ENCODE measurements at regions not wholly inside any gene's neighbourhood (a gene's known extent, or its start where the extent isn't known, plus 50 kb on each side); places are given as distances from the start of the nearest gene placed in this dataset.
"Not testable (repeated sequence)": the region's sequence is repeated elsewhere in the genome, so short reads cannot be mapped to it uniquely, and the experiment has no call there.

DNA sequence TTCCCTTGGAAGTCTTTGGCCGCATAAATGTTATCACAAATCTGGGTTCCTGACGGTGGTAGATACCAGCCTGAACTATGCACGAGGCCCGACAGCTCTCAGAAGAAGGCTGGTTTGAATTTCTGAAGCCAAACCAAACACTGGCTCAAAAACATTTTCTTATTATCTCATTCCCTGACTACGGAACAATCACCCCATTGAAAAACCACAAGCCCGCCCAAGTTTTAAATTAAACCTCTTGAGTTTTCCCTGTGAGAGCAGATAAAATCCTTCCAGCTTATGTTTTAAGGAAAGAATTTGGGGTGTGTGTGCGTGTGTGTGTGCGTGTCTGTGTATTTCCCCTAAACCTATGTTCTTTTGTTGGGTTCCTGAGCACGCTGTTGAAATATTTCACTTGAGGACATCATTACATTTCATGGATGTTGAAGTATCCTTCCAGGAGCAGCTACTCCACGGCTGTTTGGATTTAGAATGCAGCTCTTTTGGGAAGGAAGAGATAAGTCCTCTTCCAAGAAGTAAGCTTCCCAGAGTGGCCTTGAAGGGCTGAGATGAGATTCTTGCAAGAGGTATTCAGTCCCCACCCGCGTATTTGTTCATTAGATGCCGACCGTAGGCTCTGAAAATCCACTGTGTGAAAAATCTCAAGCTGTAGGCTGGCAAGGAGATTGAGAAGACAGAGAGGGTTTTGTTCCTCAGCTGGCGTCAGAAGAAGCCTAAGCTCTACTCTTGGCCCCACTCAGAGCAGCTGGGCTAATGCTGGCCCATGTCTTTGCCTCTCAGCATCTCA lies 131.0 kb upstream of the NCOR2 start (continued):
- TF ChIP-seq GRHL2 (CRISPR knock-in tag; IDR thresholded peaks at IDR 0.05; ENCODE audit: insufficient replicate concordance, severe bottlenecking) (no peak), ZNF219 (CRISPR knock-in tag; IDR thresholded peaks at IDR 0.05; ENCODE audit: borderline replicate concordance) (no peak), NFYB (CRISPR knock-in tag; conservative IDR thresholded peaks at IDR 0.05; ENCODE audit: low read depth) (no peak)
- TF ChIP-seq, protein P1, sequence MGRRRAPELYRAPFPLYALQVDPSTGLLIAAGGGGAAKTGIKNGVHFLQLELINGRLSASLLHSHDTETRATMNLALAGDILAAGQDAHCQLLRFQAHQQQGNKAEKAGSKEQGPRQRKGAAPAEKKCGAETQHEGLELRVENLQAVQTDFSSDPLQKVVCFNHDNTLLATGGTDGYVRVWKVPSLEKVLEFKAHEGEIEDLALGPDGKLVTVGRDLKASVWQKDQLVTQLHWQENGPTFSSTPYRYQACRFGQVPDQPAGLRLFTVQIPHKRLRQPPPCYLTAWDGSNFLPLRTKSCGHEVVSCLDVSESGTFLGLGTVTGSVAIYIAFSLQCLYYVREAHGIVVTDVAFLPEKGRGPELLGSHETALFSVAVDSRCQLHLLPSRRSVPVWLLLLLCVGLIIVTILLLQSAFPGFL (CRISPR knock-in tag; IDR thresholded peaks at IDR 0.05; ENCODE audit: borderline replicate concordance): no peak

DNA sequence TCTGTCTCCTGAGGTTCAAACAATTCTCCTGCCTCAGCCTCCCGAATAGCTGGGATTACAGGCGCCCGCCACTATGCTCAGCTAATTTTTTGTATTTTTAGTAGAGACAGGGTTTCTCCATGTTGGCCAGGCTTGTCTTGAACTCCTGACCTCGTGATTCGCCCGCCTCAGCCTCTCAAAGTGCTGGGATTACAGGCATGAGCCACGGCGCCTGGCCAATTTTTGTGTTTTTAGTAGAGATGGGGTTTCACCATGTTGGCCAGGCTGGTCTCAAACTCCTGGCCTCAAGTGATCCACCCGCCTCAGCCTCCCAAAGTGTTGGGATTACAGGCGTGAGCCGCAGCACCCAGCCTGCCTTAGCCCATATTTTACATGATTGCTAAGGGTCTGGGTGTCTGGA lies 130.3 kb upstream of the NCOR2 start:
- H3K4me3 Mint-ChIP-seq; CTCF ChIA-PET; H3K9me3 Mint-ChIP-seq; H3K27ac Mint-ChIP-seq; ATAC-seq; H3K4me1 Mint-ChIP-seq; H3K36me3 Mint-ChIP-seq; DNase-seq (ENCODE audit: low spot score); POLR2A ChIA-PET; H3K27me3 Mint-ChIP-seq (ENCODE audit: low read depth): not testable (repeated sequence)

DNA sequence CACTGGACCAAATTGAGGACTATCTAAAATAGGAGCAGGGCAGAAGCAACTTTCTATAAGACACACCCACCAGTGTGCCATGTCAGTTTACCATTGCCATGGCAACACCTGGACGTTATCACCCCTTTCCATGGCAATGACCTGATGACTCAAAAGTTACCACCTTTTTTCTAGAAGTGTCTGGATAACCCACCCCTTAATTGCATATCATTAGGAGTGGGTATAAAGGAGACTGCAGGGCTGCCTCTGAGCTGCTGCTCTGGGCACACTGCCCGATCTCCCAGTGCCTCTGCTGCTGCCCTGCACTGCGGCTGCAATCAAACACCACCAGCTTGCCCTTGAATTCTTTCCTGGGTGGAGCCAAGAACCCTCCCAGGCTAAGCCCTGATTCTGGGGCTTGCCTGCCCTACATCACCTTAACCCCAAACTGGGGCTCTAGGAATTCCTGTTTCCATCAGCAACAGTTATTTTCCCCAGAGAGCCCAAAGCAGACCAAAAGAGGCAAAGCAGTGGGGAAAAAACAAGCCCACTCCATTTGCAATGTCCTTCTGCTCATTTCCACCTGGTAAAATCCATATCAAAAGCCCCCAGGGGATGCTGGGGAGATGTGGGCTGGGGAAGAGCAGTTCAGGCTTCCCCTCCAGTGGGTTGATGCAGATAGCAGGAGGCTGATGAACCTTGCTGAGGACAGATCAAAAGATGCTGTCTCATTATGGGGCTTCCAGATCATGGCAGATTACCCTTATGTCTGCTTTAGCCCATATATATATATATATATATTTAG lies 129.5 kb upstream of the NCOR2 start:
- ATAC-seq (no peak), DNase-seq (ENCODE audit: low spot score) (no peak)
- Mint-ChIP-seq H3K4me3 (no peak overlapping the region), H3K27ac (no peak overlapping the region), H3K27me3 (ENCODE audit: low read depth) (no peaks in the 10 kb centered on the region; the same call in 1 of the 2 replicates), H3K9me3 (peaks cover 11% of the 10 kb centered on the region), H3K36me3 (no peaks in the 10 kb centered on the region), H3K4me1 (peaks cover 4% of the 10 kb centered on the region; the same call in 1 of the 2 replicates)
- ChIA-PET POLR2A (no interaction called here), CTCF (interaction anchor here (1.3 kb wide), 1 partner anchor 54 kb away, joined by 3 read pairs; no protein-coding TSS in a partner anchor)
- TF ChIP-seq MYBL2 (CRISPR knock-in tag; IDR thresholded peaks at IDR 0.05): no peak
- TF ChIP-seq NR1H2 (CRISPR knock-in tag; IDR thresholded peaks at IDR 0.05): no peak
- TF ChIP-seq, protein P2, sequence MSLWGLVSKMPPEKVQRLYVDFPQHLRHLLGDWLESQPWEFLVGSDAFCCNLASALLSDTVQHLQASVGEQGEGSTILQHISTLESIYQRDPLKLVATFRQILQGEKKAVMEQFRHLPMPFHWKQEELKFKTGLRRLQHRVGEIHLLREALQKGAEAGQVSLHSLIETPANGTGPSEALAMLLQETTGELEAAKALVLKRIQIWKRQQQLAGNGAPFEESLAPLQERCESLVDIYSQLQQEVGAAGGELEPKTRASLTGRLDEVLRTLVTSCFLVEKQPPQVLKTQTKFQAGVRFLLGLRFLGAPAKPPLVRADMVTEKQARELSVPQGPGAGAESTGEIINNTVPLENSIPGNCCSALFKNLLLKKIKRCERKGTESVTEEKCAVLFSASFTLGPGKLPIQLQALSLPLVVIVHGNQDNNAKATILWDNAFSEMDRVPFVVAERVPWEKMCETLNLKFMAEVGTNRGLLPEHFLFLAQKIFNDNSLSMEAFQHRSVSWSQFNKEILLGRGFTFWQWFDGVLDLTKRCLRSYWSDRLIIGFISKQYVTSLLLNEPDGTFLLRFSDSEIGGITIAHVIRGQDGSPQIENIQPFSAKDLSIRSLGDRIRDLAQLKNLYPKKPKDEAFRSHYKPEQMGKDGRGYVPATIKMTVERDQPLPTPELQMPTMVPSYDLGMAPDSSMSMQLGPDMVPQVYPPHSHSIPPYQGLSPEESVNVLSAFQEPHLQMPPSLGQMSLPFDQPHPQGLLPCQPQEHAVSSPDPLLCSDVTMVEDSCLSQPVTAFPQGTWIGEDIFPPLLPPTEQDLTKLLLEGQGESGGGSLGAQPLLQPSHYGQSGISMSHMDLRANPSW (CRISPR knock-in tag; conservative IDR thresholded peaks at IDR 0.05; ENCODE audit: low read depth): no peak
- TF ChIP-seq CREB1 (CRISPR knock-in tag; IDR thresholded peaks at IDR 0.05): no peak
- no peak for TF ChIP-seq IRF2 (CRISPR knock-in tag; IDR thresholded peaks at IDR 0.05; ENCODE audit: borderline replicate concordance, low read depth)
- TF ChIP-seq ZNF121 (CRISPR knock-in tag; IDR thresholded peaks at IDR 0.05): no peak
- TF ChIP-seq, protein P3, sequence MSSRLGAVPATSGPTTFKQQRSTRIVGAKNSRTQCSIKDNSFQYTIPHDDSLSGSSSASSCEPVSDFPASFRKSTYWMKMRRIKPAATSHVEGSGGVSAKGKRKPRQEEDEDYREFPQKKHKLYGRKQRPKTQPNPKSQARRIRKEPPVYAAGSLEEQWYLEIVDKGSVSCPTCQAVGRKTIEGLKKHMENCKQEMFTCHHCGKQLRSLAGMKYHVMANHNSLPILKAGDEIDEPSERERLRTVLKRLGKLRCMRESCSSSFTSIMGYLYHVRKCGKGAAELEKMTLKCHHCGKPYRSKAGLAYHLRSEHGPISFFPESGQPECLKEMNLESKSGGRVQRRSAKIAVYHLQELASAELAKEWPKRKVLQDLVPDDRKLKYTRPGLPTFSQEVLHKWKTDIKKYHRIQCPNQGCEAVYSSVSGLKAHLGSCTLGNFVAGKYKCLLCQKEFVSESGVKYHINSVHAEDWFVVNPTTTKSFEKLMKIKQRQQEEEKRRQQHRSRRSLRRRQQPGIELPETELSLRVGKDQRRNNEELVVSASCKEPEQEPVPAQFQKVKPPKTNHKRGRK (CRISPR knock-in tag; IDR thresholded peaks at IDR 0.05; ENCODE audit: borderline replicate concordance): no peak
- TF ChIP-seq, protein P4, sequence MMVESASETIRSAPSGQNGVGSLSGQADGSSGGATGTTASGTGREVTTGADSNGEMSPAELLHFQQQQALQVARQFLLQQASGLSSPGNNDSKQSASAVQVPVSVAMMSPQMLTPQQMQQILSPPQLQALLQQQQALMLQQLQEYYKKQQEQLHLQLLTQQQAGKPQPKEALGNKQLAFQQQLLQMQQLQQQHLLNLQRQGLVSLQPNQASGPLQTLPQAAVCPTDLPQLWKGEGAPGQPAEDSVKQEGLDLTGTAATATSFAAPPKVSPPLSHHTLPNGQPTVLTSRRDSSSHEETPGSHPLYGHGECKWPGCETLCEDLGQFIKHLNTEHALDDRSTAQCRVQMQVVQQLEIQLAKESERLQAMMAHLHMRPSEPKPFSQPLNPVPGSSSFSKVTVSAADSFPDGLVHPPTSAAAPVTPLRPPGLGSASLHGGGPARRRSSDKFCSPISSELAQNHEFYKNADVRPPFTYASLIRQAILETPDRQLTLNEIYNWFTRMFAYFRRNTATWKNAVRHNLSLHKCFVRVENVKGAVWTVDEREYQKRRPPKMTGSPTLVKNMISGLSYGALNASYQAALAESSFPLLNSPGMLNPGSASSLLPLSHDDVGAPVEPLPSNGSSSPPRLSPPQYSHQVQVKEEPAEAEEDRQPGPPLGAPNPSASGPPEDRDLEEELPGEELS (CRISPR knock-in tag; IDR thresholded peaks at IDR 0.05): no peak
- no peak for TF ChIP-seq HMGA2 (CRISPR knock-in tag; IDR thresholded peaks at IDR 0.05)
- no peak for TF ChIP-seq ZNF317 (CRISPR knock-in tag; IDR thresholded peaks at IDR 0.05; ENCODE audit: borderline replicate concordance, low read depth)
- TF ChIP-seq, protein P5, sequence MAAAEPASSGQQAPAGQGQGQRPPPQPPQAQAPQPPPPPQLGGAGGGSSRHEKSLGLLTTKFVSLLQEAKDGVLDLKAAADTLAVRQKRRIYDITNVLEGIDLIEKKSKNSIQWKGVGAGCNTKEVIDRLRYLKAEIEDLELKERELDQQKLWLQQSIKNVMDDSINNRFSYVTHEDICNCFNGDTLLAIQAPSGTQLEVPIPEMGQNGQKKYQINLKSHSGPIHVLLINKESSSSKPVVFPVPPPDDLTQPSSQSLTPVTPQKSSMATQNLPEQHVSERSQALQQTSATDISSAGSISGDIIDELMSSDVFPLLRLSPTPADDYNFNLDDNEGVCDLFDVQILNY (CRISPR knock-in tag; IDR thresholded peaks at IDR 0.05): no peak
- TF ChIP-seq ZNF263 (CRISPR knock-in tag; IDR thresholded peaks at IDR 0.05; ENCODE audit: low read depth): no peak
- no peak for TF ChIP-seq GRHL2 (CRISPR knock-in tag; IDR thresholded peaks at IDR 0.05; ENCODE audit: insufficient replicate concordance, severe bottlenecking)
- TF ChIP-seq, protein P6, sequence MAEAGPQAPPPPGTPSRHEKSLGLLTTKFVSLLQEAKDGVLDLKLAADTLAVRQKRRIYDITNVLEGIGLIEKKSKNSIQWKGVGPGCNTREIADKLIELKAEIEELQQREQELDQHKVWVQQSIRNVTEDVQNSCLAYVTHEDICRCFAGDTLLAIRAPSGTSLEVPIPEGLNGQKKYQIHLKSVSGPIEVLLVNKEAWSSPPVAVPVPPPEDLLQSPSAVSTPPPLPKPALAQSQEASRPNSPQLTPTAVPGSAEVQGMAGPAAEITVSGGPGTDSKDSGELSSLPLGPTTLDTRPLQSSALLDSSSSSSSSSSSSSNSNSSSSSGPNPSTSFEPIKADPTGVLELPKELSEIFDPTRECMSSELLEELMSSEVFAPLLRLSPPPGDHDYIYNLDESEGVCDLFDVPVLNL (CRISPR knock-in tag; IDR thresholded peaks at IDR 0.05; ENCODE audit: borderline replicate concordance, low read depth): no peak
- no peak for TF ChIP-seq FOXP1 (CRISPR knock-in tag; IDR thresholded peaks at IDR 0.05; ENCODE audit: borderline replicate concordance)

Measured in WTC11 (cell line).